ENCODE measurements at regions not wholly inside any gene's neighbourhood (a gene's known extent, or its start where the extent isn't known, plus 50 kb on each side); places are given as distances from the start of the nearest gene placed in this dataset.

- no peak for FAIRE-seq
These were observed 204.4 kb upstream of the LHX5 start for GRCh38 chr12:113676117-113676516.

GRCh38 chr12:113674996-113675395 is 203.3 kb upstream of the LHX5 start:
- ATAC-seq (no peak), DNase-seq (ENCODE audit: low read depth in 1 of 2, low spot score in 1 of 2) (no peak), FAIRE-seq (no peak)
- Histone ChIP-seq H3K4me2 (no peak overlapping the region), H3K4me1 (no peaks in the 10 kb centered on the region), H3K27ac (no peak overlapping the region), H3K4me3 (no peak overlapping the region), H3K9me3 (no peaks in the 10 kb centered on the region)
- POLR2A ChIA-PET: no interaction called here
- TF ChIP-seq JUNB (IDR thresholded peaks at IDR 0.05): no peak
- TF ChIP-seq ZFP36 (IDR thresholded peaks at IDR 0.05; ENCODE audit: borderline replicate concordance, partially characterized antibody): no peak
- TF ChIP-seq EHMT2 (IDR thresholded peaks at IDR 0.05; ENCODE audit: low read depth): no peak
- no peak for TF ChIP-seq NPAS2 (CRISPR knock-in tag; IDR thresholded peaks at IDR 0.05; ENCODE audit: borderline replicate concordance)
- TF ChIP-seq BCL3 (IDR thresholded peaks at IDR 0.05): no peak
- TF ChIP-seq FOXS1 (CRISPR knock-in tag; IDR thresholded peaks at IDR 0.05): no peak
- no peak for TF ChIP-seq POLR2AphosphoS2 (conservative IDR thresholded peaks at IDR 0.05; ENCODE audit: low read length)
- no peak for TF ChIP-seq PBX3 (IDR thresholded peaks at IDR 0.05)
- WGBS (ENCODE audit: missing lambda C conversion rate): 53% methylated on average over 9 of the region's 9 CpGs
- CTCF ChIA-PET: no interaction called here

More at GRCh38 chr12:113676117-113676516, 204.4 kb upstream of the LHX5 start:
- ATAC-seq (no peak), DNase-seq (ENCODE audit: low read depth in 1 of 2, low spot score in 1 of 2) (no peak)
- Histone ChIP-seq H3K4me1 (no peaks in the 10 kb centered on the region), H3K9me3 (no peaks in the 10 kb centered on the region), H3K4me2 (no peak overlapping the region), H3K27ac (no peak overlapping the region), H3K4me3 (no peak overlapping the region)
- POLR2A ChIA-PET: no interaction called here
- CTCF ChIA-PET: interaction anchor here (1.1 kb wide), 3 partner anchors 16 to 236 kb away, joined by 3 read pairs; no protein-coding TSS in a partner anchor
- TF ChIP-seq RAD21 (conservative IDR thresholded peaks at IDR 0.05 in 1 of 2, IDR thresholded peaks at IDR 0.05 in 1 of 2): no peak
- TF ChIP-seq KDM5A (IDR thresholded peaks at IDR 0.05): no peak
- TF ChIP-seq CHD2 (IDR thresholded peaks at IDR 0.05; ENCODE audit: low read length, partially characterized antibody): no peak
- no peak for TF ChIP-seq EP300 (IDR thresholded peaks at IDR 0.05)
- no peak for TF ChIP-seq CBX8 (IDR thresholded peaks at IDR 0.05)
- no peak for TF ChIP-seq BCL3 (IDR thresholded peaks at IDR 0.05)
- TF ChIP-seq HOXA7 (CRISPR knock-in tag; IDR thresholded peaks at IDR 0.05): no peak
- 48% methylated on average over 7 of the region's 7 CpGs for WGBS (ENCODE audit: missing lambda C conversion rate)

- H3K27ac ChIP-seq: no peak overlapping the region
- DNase-seq (ENCODE audit: low read depth in 1 of 2, low spot score in 1 of 2): no peak
- 51% methylated on average over 7 of the region's 7 CpGs for WGBS (ENCODE audit: missing lambda C conversion rate)
- no peaks in the 10 kb centered on the region for H3K9me3 ChIP-seq
- ChIA-PET CTCF (no interaction called here), POLR2A (no interaction called here)
- no peak overlapping the region for H3K4me3 ChIP-seq
- ATAC-seq: no peak
- TF ChIP-seq POLR2AphosphoS2 (conservative IDR thresholded peaks at IDR 0.05; ENCODE audit: low read length): no peak
- no peak for TF ChIP-seq HOXB5 (CRISPR knock-in tag; IDR thresholded peaks at IDR 0.05)
- TF ChIP-seq ZNF302 (CRISPR knock-in tag; IDR thresholded peaks at IDR 0.05): no peak
- TF ChIP-seq ESRRA (IDR thresholded peaks at IDR 0.05; ENCODE audit: borderline replicate concordance, low read length): no peak
- H3K4me2 ChIP-seq: no peak overlapping the region
- no peak for FAIRE-seq
- H3K4me1 ChIP-seq: no peaks in the 10 kb centered on the region
These were observed 202.6 kb upstream of the LHX5 start for GRCh38 chr12:113674302-113674701.
